NCI-H1105 (cell line): ENCODE measurements at regions not wholly inside any gene's neighbourhood (a gene's known extent, or its start where the extent isn't known, plus 50 kb on each side); places are given as distances from the start of the nearest gene placed in this dataset.

Experiments used
- DNase-seq: peaks from one replicate; lab custom pipeline; 2025; lab: John Stamatoyannopoulos, UW

DNA sequence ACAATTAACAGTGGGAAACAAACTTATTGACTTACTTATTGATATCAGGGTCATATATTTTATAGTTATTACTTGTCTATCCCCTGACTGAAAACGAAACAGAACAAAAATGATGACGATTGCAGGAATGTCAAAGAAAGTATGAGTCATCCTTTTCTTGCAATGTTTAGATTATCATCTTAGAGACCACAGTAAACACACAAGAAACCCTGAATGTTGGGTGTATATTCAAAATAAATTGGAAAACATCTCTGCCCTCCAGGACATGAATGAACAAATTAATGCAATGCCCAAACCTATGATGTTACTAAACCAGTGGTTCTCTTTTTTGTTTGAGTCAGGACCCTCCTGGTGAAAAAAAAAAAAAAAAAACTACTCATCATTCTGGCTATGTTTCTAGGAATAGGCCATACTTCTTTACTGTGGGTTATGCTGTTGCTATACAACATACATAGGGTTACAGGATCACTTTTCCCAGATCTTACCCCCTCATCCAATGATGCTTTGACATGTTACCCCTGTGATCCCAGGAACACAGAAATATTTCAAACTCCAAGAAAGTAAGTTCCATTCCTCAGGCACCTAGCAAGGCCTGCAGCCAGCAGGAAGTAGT, 623.4 kb upstream of the IGFBP3 start:
- no peak for DNase-seq

DNA sequence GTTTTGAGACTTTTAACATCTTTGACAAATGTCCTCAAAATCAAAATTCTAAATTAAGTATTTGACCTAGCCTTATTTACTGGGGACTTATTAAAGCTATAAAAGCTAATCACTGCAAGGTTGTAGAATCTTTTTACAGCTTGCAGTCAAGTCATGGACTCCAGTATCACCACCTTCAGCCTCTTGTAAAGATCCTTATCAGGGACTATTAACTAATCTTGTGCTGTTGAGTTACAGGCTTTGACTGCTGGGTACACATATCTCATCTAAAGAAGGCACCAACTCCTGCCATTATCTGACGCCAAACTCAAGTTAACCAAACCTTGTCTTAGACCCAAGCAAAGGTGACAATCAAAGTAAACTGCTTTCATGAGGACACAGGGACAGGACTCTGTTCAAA, 621.0 kb upstream of the IGFBP3 start:
- no peak for DNase-seq

DNA sequence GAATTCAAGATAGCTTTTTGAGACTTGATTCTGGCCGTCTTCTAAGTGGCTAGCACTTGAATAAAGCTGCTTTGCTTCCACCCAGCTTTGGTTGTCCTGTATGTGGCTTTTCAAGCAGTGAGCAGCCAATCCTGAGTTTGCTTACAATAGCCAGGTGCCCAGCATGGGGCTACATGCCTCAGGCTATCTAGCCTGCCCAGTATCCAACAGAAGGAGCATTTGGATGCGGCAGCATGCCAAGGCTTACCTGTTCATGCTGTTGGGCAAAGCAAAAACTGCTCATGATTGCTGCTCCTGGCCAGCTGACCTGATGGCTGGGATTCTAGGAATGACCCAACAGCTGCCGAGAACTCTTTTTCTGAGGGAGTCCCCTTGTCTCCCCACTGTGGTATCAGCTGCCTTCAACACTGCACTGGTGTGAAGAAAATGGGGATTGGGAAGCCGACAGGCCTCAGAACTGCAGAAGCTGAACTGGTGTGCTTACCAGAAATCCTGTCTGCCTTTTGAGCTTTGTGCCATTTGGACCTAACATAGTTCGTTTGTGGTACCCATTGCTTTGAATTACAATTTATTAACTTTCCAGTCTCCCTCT, 618.9 kb upstream of the IGFBP3 start:
- no peak for DNase-seq

DNA sequence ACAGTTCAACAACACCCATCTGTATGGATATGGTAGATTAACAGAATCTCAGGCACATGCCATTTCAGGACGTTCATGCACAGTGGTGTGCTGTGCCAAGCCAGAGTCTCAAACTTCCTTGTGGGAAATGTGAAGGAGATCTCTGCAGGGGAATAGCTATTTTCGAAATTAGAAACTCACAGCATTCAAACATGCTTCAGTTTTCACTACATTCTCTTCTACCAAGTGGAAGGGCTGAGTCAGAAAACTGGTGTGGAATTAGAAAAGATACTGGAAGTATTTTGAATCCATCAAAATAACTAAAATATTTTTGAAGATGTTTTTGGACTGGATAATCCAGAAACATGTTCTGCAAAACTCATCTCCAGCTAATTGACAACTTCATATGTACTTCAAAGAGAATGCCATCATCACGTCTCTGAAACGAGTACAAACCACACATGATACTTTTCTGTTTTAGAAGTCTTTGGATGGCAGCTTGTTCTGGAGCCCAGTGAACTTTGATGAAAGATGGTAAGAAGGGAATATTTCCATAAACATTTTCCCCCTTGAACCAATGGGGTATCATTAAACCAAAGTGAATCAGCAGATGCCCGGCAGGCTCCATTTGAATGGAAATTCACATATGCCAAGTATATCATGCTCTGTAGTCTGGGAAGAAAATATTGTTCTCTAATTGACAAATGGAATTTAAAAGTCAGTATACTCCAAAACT, 616.3 kb upstream of the IGFBP3 start:
- no peak for DNase-seq

DNA sequence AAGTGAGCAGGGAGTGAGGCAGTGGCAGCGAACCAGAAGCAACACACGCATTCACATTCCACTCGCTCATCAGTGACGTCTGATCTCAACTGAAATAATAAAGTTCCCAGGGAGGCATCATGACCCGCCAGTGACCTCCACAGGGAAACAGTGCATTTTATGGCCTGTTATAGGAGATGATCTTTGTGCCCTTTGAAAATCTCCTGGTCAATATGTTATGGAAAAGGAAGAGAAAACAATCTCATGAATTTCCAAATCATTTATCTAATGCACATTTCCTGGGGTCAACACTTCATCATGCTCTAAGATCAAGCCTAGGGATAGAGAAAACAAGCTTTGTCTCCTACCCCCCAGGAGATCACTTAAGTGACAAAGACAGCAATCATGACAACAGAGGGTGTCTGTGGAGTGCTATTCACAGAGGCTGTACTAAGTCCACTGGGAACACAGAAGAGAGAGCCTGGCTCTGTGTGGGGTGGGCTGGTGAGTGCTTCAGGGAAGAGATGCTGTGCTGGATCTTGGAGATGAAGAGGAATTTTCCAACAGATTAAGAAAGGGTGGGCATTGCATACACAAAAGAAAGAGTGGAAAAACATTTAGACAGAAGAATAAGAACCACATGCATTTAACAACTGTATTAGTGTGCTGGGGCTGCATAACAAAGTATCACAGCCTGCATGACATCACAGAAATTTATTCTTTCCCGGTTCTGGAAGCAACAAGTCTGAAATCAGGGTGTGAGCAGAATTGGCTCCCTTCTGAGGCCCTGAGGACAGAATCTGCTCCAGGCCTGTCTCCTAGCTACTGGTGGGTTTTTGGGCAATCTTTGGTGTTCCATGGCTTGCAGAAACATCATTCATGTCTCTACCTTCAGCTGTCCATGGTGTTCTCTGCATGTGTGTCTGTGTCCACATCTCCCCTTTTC, 613.9 kb upstream of the IGFBP3 start:
- DNase-seq = no peak

DNA sequence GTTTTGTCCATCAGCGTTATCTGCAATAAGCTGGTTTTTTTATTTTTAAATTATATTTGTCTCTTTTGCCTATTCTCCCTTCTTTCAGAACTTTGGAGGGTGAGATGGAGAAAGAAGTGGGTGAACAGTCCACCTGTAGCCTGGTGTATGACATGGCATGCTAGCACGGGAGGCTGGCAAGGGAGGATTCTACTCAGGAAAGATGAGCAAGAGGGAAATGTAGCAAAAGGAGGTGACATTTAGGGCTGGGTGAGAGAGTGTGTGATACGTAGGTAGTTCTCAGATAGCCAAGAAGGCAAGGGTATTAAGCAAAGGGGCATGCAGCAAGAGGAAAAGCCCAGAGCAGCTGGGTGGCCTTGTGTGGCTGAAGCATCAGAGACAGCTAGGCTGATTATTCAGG, 612.9 kb upstream of the IGFBP3 start:
- no peak for DNase-seq

DNA sequence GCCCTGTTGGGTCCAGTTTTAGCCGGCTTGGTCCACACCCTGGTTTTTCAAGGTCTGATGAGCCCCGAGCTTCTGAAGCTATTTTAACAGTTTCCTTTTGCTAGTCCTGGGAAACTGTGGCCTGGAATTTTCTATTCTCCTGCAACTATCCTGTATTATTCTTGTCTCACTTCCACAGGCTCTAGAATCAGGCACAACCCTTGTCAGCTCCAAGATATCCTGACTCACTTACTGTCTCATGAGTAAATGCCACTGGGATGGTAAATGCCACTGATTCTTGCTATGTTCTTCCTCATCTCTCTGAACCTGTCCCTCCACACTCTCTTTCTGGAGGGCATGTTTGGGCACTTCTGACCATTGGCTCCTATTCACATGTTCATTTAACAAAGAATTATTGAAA, 611.5 kb upstream of the IGFBP3 start:
- no peak for DNase-seq

DNA sequence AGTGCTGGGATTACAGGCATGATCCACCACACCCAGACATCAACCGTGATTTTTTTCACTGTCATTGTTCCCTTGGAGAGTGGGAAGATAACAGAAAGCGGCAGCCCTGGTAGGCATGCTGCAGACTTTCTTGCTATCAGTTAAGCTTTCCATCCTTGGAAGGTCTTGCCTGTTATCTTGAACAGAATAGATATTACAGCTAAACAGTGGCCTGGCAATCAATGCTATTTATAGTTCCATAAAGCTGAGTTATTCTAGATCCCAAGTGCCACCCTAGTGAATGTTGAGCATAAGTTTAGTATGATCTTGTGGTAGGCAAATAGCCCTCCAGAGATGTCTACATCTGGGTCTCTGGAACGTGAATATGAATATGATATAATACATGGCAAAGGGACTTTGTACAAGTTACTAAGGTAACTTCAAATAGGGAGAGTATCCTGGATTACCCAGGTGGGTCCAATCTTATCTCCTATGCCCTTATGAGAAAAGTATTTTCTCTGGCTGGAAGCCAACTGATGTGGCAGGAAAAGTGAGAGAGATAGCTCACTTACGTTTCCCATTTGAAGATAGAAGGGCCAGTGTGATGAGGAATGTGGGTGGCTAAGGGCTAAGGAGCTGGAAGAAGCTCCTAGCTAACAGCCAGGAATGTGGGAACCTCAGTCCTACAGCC, 609.1 kb upstream of the IGFBP3 start:
- no peak for DNase-seq

DNA sequence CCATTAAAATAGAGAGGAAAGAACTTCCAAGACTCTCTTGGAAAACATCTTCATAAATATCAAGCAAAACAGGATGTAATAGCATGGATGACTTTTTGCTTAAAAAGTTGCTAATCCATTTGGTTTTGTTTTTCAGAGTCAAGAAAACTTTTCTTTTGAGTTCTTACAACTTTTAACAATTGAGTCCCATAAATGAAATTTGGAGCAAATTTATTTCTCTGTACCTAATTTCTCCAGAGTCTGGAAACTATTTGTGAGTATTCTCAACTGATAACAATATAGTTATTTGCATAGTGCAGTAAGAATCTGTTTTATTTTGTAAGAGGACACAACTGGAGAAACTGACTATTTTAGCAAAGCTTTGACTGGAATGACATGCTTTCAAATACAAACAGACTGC, 606.3 kb upstream of the IGFBP3 start:
- DNase-seq = no peak

DNA sequence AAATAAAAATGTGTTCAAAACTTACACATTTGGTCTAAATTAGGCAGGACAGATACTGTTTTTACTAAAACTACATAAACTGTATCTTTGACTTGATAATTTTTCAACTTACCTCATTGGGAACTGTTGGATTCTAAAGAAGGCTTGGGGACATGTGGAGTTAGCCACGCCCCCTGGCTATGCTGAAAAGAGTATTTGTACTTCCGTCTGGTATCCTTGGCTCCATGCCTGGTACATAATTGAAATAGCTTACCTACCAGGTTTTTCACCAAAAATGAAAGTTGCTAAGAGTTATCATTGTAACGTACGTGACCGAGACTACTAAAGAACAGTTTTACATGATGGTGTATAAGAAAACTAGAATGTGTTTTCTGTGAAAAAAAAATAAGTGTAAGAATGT, 604.8 kb upstream of the IGFBP3 start:
- DNase-seq = no peak

DNA sequence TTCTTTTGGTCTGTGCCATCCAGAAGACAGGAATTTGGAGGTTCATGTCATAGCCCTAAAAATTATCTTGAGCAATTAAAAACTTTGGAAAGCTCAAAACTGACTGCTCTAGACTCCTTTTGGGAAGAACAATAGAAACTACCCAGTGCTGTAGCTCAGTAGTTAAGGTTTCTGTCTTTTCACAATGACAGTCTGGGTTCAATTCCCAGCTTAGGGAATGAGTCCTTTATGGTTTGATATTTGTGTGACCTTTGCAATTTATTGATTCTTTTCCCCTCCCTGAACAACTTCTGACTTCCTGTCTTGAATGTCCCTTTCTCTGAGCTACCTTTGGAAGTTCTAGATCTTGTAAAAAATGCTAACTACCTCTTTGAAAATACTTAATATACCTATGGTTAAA, 603.3 kb upstream of the IGFBP3 start:
- no peak for DNase-seq

DNA sequence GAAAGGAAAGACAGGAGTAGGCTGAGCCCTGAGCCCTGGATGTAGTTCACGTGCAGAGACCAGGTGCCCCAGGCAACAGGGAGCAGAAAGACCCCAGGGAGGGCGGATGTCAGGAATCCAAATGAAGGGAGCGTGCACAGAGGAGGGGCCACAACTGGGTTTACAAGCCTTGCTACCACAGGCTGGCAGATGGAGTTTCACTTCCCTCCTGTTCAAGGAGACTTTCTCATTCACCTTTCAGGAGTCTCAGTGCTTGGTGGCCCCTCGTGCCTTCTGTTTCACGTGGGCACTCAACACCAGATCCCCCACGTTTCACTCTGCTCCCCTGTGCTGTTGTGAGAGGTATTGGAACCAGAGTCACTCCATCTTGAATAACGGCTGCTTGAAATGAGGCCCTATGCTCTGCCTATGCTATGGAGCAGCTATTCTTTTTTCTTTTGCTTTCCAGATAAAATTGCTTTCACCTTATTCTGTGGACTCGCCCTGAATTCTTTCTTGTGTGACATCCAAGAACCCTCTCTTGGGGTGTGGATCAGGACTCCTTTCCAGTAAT, 601.4 kb upstream of the IGFBP3 start:
- DNase-seq = no peak

DNA sequence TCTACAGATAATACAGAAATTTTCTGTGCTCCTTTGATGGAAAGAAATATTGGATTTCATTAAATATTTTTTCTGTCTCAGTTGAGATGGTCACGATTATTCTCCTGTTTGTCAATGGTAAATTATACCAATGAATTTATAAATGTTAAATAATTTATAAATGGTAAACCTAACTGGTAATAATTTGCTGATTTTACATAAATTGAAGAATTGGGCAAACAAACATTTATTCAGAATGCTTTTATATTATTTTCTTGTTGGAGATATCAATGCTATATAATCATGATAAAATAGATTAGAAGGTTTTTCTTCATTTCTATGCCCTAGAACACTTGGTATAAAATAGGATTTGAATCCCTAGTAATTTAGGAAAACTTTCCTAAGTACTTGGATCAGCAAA, 597.6 kb upstream of the IGFBP3 start:
- no peak for DNase-seq

DNA sequence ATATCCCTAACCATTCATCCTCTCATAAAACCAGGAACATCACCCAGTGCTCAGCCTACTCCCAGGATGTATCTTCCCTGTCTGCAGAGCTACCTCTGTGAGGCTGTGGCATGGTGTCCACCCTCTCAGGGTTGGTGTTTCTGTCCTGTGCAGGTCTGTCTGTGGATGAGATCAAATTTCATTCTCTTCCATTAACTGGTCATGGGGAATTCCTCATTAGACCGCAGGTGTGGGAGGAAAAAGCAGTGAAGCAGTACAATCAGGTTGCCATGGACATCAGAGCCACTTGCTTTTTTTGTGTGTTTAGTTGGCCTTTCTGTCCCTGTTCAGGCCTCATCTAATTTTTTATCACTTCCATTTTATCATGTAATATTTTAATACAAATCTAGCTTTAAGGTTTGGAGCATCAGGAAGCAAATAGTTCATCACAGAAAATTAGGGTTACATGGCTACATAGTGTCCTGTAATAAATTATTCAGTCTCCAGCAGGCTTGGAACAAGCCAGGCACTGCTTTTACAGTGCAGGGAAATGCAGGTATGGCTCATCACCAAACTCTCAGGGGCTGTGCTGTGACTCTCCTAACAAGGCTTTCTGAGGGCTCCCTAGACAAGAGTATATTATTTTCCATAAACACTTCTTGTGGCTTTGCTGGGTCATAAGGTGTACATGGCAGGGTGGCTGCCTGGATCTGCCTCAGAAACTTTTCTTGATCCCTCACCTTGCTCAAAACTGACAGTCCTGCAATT, 594.9 kb upstream of the IGFBP3 start:
- no peak for DNase-seq

DNA sequence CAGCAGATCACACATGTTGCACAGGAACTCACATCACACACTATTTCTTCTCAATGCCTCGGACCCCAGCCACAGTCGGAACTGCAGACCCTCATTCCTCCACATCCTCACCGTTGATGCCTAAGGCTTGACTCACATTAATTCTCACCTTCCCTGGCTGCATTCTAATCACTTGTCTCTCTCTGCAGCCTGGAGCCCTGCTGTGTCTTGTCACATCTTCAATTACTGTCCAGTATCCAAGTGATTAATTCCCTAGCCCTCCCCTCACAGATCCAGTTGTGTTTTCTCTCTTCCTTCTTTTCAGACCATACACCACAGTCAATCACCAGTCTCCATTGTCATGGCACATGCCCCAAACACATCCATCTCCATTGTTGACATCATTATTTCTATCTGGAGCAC, 592.4 kb upstream of the IGFBP3 start:
- DNase-seq = no peak

DNA sequence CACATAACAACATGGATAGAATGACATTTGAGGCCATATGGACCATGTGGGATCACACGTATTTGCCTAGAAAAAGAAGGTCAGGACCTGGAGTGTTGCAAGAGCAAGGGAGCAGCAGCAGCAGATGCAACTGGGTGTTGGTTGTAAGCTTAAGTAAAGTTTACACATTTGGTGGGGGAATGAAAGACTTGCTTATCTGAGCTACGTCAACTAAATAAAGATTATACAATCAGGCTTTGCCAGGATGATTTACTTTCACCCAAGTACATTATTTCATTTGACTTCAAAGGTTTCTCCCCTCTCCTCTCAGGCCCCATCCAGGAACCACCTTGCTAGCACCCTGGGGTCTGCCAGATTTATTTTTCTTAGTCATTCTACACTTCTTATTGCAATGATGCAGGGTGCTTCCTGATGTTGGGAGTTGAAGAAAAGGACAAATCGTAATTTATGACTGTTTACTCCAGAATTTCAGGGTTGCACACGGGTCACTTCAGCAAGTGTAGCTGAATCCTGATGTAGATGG, 591.9 kb upstream of the IGFBP3 start:
- DNase-seq = no peak

DNA sequence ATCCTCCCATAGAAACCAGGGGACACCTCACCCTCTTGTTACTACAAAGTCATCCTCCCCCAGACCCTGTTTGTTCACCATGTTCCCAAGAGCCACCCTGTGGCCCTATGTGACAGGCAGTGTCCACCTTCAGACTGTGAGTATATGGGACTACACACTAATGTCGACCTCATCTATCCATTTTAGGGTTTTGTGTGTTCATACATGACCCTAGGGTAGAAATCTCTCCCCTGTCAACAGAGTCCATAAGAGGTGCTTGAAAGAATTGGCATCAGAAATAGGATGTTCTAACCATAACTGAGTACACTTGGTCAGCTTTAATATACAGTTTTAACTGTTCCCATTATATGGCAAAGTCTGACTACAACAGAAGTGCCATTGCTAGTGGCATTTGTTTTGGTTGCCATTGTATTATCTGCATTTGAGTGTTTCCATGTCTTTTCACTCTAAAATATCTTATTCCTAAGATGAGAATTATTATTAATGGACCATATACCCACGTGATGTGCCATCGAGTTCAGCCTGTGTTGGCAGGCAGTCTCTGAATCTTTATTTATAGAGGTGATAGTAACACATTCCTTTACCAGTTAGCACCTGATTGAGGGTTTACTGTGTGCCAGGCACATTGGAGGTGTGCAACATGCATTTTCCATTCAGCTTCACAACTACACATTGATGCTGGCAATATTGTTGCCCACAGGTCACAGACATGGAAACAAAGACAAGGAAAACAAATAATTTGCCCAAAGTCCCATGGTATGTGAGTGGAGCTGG, 590.6 kb upstream of the IGFBP3 start:
- DNase-seq = no peak

DNA sequence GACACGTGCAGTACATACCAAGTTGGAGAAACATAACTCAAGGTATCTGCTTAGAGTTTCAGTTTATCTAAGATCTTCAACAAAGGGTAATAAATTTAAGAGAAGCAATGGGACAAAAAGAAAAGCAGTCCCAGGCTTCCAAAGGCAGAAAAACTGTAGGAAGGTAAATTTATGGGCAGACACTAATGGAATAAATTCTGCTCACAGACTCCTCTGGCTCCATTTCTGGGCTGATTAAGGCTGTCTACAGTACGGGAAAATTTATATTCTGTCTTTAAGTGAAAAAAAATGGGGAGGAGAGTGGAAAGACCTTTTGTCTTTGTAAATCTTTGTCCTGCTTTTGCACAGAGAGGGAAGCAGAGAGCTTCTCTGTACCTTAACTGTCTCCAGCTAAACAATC, 587.5 kb upstream of the IGFBP3 start:
- DNase-seq = no peak

DNA sequence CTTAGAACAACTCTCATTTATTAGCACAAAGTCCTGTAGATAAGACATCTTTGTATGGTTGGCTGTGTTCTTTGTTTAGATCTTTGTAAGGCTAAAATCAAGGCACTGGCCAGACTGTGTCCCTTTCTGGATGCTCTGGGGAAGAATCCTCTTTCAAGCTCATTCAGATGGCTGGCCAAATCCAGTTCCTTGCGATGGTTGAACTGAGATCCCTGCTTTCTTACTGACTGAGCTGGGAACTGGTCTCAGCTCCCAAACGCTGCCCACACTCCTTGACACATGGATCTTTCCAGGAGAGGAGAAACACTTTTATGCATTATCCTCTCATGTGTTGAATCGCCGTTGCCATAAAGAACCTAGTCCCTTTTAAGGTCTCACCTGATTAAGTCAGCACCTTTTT, 586.5 kb upstream of the IGFBP3 start:
- no peak for DNase-seq

DNA sequence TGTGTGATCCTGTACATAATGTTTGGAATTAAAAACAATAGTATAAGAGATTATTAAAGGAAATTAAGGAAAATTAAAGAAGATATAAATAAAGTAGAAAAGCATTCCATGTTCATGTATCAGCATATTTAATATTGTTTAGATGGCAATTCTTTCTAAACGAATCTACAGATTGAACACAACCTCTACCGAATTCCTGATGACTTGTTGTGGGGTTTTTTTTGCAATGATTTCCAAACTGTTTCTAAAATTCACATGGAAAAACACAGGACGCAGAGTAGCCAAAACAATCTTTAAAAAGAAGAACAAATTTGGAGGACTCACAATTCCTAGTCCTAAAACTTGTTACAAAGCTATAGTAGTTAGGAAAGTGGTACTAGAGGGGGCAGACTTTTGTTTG, 573.4 kb upstream of the IGFBP3 start:
- no peak for DNase-seq
